ENCODE measurements at regions not wholly inside any gene's neighbourhood (a gene's known extent, or its start where the extent isn't known, plus 50 kb on each side); places are given as distances from the start of the nearest gene placed in this dataset.
"Not testable (repeated sequence)": the region's sequence is repeated elsewhere in the genome, so short reads cannot be mapped to it uniquely, and the experiment has no call there.

DNA sequence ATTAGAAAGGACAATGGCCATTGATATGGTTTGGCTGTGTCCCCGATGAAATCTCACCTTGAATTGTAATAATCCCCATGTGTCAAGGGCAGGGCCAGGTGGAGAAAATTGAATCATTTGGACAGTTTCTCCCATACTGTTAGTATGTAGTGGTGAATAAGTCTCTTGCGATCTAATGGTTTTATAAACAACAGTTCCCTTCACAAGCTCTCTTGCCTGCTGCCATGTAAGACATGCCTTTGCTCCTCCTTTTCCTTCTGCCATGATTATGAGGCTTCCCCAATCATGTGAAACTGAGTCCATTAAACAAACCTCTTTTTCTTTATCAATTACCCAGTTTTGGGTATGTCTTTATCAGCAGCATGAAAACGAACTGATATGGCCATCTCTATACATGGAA is 302.7 kb downstream of the SFMBT2 start:
- no peak for DNase-seq (ENCODE audit: low read depth in 2 of 3, low spot score in 2 of 3)

DNA sequence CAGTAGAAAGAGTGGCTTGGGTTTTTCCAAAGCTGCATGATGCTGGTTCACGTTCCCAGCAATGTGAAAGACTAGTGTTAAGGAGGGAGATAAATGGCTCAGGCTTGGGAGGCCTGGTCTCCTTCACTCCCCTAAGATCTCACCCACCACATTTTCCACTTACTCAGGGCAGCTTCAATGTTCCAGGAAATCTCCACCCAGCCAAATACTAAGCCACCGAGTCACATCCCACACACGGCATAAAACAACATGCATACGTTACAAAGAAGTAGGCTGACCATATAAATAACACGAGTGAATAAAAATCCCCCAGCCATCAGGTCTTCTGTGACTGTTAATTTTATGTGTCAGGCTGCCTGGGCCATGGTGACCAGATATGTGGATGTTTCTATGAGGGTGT is 303.5 kb downstream of the SFMBT2 start:
- DNase-seq (ENCODE audit: low read depth in 2 of 3, low spot score in 2 of 3) = no peak

GRCh38 chr10:7104379-7104778 is 306.5 kb downstream of the SFMBT2 start:
- not testable (repeated sequence) for DNase-seq (ENCODE audit: low read depth in 2 of 3, low spot score in 2 of 3)

DNA sequence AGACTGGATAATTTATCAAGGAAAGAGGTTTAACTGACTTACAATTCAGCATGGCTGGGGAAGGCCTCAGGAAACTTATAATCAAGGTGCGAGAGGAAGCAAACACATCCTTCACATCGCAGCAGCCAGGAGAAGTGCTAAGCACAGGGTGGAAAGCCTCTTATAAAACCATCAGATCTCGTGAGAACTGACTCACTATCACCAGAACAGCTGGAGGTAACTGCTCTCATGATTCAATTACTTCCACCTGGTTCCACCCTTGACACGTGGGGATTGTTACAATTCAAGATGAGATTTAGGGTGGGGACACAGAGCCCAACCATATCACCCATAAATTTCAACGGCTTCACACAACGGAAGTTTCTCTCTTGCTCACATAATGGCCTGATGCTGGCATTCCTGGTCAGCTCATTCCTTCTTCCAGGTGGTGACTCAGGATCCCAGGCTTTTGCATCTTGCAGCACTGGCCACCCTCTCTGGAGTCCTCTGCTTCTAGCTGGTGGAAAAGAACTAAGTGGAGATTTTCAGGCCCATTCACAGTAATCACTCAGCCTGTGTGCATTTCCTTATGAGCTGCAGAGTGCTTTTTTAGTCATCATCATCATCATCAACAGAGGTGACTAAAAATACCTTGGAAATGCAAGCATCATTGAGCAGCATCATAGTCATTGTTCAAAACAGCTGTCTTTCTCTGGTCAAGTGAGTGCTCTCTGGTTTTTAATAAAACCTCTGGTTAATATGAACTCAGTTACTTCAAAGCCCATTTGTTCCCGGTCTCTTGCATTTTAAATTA is 308.1 kb downstream of the SFMBT2 start:
- no peak for DNase-seq (ENCODE audit: low read depth in 2 of 3, low spot score in 2 of 3)

DNA sequence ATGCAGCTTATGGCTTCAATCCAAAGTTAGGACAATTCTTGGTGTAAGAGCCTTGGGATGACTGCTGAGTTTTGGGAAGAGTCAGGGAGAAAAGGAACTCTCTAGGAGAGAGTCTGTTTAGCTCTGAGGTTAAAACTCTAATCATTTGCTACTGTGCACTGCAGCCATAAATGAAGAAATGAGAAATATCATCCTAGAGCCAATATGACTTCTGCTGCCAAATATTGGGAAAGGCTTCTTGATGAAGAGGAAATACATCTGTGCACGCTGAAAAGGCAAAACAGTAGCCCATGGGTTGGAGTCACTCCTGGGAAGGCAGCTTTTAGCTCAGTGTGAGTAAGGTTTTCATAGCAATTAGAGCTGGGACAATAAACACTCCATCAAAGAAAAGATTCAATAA is 308.8 kb downstream of the SFMBT2 start:
- DNase-seq (ENCODE audit: low read depth in 2 of 3, low spot score in 2 of 3) = no peak

- DNase-seq (ENCODE audit: low read depth in 2 of 3, low spot score in 2 of 3) = no peak
Measured at GRCh38 chr10:7101451-7101850, 309.4 kb downstream of the SFMBT2 start.

DNA sequence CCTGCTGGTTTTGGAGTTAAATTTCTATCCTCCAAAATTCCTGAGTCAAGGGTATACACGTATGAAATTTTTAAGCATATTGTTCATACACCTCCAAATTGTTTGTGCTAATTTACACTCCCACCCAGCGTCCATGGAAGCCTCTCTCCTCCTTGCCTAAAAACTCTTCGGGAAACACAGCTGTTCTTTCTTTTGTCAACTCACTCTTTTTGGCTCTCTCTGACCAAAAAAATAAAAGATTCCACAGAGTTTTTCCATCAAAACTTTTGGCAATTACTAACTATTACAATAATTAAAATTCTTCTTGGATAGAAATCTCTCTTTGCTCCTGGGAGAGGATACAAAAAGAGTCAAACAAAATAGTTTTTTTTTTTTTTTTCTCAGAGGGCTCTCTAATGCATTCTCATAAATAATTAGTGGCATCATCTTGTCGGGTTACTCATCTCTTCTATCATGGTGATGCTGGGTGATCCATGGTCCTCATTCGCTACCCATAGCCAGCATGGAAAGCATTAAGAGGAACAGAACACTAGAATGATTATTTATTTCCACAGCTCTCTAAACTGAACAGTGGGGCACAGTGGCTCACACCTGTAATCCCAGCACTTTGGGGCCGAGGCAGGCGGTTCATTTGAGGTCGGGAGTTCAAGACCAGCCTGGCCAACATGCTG is 310.7 kb downstream of the SFMBT2 start:
- no peak for DNase-seq (ENCODE audit: low read depth in 2 of 3, low spot score in 2 of 3)

- no peak for DNase-seq (ENCODE audit: low read depth in 2 of 3, low spot score in 2 of 3)
Measured at GRCh38 chr10:7098160-7098762, 312.6 kb downstream of the SFMBT2 start.

DNA sequence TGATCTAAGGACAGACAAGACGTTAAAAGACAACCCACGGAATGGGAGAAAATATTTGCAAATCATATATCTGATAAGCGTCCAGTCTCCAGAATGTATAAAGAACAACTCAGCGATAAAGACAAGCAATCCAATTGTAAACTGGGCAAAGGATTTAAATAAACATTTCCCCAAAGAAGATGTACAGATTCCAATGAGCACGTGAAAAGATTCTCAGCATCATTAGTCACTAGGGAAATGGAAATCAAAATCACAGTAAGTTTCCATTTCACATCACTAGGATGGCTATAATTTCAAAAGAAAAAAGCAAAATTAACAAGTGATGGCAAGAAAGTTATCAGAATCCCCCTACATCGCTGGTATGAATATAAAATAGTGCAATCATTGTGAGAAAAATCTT is 316.1 kb downstream of the SFMBT2 start:
- DNase-seq (ENCODE audit: low read depth in 2 of 3, low spot score in 2 of 3) = no peak

DNA sequence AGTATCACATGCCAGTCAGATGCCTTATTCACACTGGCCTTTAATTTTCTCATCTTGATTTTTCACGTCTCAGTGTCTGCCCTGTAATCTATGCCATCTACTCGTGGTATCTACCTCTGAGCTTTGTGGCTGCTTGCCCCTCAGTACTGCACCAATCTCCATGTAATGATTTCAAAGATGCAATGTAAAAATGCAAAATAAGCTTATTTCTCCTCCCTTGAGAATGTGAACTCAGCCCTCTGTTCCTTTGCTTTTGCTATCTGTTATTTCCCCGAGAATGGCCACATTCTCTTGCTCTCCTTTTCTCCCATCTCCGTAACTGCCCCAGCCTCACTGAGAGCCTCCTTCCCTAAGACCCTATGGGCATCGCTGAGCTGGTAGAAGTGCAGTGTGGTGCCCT is 317.5 kb downstream of the SFMBT2 start:
- DNase-seq (ENCODE audit: low read depth in 2 of 3, low spot score in 2 of 3) = no peak

DNA sequence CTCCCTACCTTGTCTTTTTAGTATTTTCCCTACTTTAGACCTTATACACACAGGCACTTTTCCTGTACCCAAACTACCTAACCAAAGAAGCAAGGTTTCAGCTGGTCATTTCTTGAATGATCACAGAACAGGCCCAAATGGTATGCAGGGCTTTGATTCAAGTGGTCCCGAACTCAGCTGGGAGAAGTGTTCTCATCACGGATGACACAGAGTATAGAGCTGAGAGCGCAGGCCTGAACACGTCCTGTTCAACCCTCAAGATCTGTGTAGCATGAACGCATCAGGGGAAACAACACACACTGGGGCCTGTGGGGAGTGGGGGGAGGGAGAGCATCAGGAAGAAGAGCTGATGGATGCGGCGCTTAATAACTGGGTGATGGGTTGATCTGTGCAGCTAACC is 318.2 kb downstream of the SFMBT2 start:
- DNase-seq (ENCODE audit: low read depth in 2 of 3, low spot score in 2 of 3) = no peak

GRCh38 chr10:7090529-7090928 is 320.3 kb downstream of the SFMBT2 start:
- DNase-seq (ENCODE audit: low read depth in 2 of 3, low spot score in 2 of 3) = no peak

DNA sequence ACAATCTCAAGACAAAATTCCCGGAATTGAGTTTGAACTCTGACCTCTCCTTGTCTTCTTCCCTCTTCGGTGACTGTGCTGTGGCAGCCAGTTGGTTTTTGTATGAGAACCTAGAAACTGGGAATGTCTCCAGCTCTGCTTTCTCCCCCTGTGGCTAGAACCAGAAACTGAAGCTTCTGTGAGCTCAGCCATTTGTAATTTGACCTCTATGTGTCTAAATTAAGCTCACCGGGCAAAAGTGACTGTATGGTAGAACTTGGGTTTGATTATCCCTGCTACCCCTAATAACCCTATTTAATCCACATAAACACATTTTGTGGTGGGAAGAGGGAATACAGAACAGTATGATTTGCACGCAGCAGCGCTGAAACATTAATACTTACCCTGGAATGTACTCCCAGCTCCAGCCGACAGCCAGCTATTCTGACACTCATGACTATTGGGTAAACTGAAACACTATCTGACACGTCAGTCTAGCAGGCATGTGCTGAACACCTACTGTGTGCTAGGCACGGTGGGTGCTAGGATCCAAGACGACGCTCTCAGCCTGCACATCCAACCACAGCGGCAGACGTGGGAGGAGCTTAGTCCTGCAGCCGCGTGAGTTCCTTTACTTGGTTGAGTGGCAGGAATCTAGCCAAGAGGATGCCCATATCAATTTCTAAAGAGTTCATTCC is 324.8 kb downstream of the SFMBT2 start:
- no peak for DNase-seq (ENCODE audit: low read depth in 2 of 3, low spot score in 2 of 3)

- no peak for DNase-seq (ENCODE audit: low read depth in 2 of 3, low spot score in 2 of 3)
Measured at GRCh38 chr10:7085147-7085912, 325.5 kb downstream of the SFMBT2 start.

DNA sequence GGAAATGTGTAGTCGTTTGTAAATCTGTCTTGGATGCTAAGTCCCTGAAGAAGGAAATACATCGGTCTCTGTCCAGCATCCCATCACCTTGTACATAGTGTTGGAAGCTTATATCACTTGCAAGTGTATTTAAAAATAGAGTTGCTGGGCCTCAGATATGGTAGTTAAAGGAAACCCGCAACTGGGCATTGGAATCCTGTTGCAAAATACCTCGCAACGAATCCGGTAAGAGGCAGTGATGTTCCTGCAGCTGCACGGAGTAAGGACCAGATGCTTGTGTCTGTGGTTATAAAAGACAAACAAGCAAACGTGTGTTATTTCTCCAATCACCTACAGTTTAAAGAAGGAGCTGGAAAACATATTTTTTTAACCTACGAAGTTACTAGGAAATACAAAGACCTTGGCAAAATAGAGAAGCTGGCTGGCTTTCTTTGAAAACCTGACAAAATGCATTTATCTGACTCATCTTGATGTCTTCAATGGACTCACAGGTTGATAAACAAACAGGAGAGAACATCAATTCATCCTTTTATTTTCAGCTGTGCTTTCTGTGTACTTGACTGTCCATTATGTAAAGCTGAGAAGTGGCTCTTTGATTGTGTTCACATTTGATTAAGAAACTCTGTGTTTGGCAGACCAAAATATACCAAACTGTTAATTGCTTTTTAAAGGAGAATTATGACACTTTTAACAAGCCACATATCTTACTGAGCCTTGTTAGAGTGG is 326.4 kb downstream of the SFMBT2 start:
- DNase-seq (ENCODE audit: low read depth in 2 of 3, low spot score in 2 of 3) = peak in 1 of 3 donors; percentile 45

- no peak for DNase-seq (ENCODE audit: low read depth in 2 of 3, low spot score in 2 of 3)
Measured at GRCh38 chr10:7082967-7083366, 327.9 kb downstream of the SFMBT2 start.

DNA sequence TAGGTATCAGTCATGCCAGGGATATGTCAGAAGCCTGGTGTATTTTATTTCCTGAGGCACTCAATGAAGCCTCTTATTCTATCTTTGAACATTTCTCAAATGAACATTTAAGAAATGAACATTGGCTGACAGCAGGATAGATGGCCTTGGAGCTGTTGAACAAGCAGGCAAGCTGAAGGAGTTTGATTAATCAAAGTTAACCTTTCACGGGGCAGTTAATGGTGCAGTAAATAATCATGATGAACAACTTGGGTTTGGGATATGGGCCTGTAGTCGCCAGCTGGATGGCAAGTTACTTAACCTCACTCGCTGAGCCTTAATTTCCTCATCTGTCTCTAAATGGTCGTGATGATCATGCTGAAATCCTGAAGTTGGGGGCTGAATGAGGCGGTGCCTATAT is 333.0 kb downstream of the SFMBT2 start:
- no peak for DNase-seq (ENCODE audit: low read depth in 2 of 3, low spot score in 2 of 3)

DNA sequence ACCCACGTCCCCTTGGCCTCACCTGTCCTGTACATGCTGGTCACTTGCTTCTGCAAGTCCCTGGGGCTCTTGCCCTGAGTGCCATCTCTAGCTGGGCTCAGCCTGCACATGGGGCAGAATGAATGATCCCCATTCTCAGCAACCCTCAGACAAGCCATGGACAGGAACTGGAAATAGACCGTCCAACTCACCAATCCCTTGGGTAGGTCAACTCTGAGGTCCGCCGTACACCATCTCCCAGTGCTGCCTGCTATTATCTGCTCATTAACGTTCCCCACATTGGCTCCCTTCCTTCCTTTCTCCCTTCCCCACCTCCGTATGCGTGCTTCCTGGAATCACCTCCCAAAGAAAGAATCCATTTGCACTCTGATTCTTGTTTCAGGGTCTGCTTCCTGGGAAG is 335.0 kb downstream of the SFMBT2 start:
- no peak for DNase-seq (ENCODE audit: low read depth in 2 of 3, low spot score in 2 of 3)

- no peak for DNase-seq (ENCODE audit: low read depth in 2 of 3, low spot score in 2 of 3)
Measured at GRCh38 chr10:7075110-7075509, 335.7 kb downstream of the SFMBT2 start.

- no peak for DNase-seq (ENCODE audit: low read depth in 2 of 3, low spot score in 2 of 3)
Measured at GRCh38 chr10:7071421-7071820, 339.4 kb downstream of the SFMBT2 start.

All from hematopoietic multipotent progenitor cell (in vitro differentiated cells).